Ishikawa (cell line): ENCODE measurements at regions not wholly inside any gene's neighbourhood (a gene's known extent, or its start where the extent isn't known, plus 50 kb on each side); places are given as distances from the start of the nearest gene placed in this dataset.

Experiments used
- CEBPB ChIP-seq: IDR thresholded peaks from 2 replicates; pipeline ENCODE4 v1.6.1; 2012
- CREB1 ChIP-seq: IDR thresholded peaks from 2 replicates; pipeline ENCODE4 v1.6.1; 2012; ENCODE audit warnings: low read depth
- EGR1 ChIP-seq: IDR thresholded peaks from 2 replicates; pipeline ENCODE4 v1.6.1; 2012
- EP300 ChIP-seq: IDR thresholded peaks from 2 replicates; pipeline ENCODE4 v1.6.1; 2012; ENCODE audit warnings: borderline replicate concordance
- FOXM1 ChIP-seq: IDR thresholded peaks from 2 replicates; pipeline ENCODE4 v1.6.1; 2012; ENCODE audit warnings: low read depth, borderline replicate concordance
- MAX ChIP-seq: IDR thresholded peaks from 2 replicates; pipeline ENCODE4 v1.6.1; 2012
- NFIC ChIP-seq: IDR thresholded peaks from 2 replicates; pipeline ENCODE4 v1.6.1; 2012
- RAD21 ChIP-seq: IDR thresholded peaks from 2 replicates; pipeline ENCODE4 v1.6.1; 2012; ENCODE audit warnings: low read depth
- REST ChIP-seq: IDR thresholded peaks from 2 replicates; pipeline ENCODE4 v1.6.1; 2012; ENCODE audit warnings: low read depth, mild to moderate bottlenecking
- TAF1 ChIP-seq: IDR thresholded peaks from 2 replicates; pipeline ENCODE4 v1.6.1; 2012; ENCODE audit warnings: low read depth, mild to moderate bottlenecking
- TCF12 ChIP-seq: IDR thresholded peaks from 2 replicates; pipeline ENCODE4 v1.6.1; 2012; ENCODE audit warnings: low read depth
- TEAD4 ChIP-seq: IDR thresholded peaks from 2 replicates; pipeline ENCODE4 v1.6.1; 2012
- USF1 ChIP-seq: IDR thresholded peaks from 2 replicates; pipeline ENCODE4 v1.6.1; 2012
- YY1 ChIP-seq: IDR thresholded peaks from 2 replicates; pipeline ENCODE4 v1.6.1; 2012; ENCODE audit warnings: low read depth
- ZBTB7A ChIP-seq: IDR thresholded peaks from 2 replicates; pipeline ENCODE4 v1.6.1; 2012; ENCODE audit warnings: low read depth

- TF ChIP-seq USF1: no peak
- TF ChIP-seq MAX: no peak
- no peak for TF ChIP-seq TEAD4
- no peak for TF ChIP-seq CEBPB
- TF ChIP-seq FOXM1: no peak
- TF ChIP-seq YY1: no peak
- no peak for TF ChIP-seq RAD21
Observed at GRCh38 chr6:154613137-154613676, 102.7 kb upstream of the CNKSR3 start.

GRCh38 chr6:154614101-154614500 lies 103.6 kb upstream of the CNKSR3 start:
- TF ChIP-seq NFIC (no peak), CREB1 (no peak), EGR1 (no peak), REST (no peak), TEAD4 (no peak), TAF1 (no peak), RAD21 (no peak), USF1 (no peak), YY1 (no peak), ZBTB7A (no peak)

GRCh38 chr6:154614641-154615040 lies 104.2 kb upstream of the CNKSR3 start:
- no peak for TF ChIP-seq CEBPB

- TF ChIP-seq EP300 (no peak), TCF12 (no peak), USF1 (no peak), REST (no peak), CEBPB (no peak), TEAD4 (no peak), YY1 (no peak), MAX (no peak), RAD21 (peak; percentile 35; the same call in 1 of the 2 replicates), EGR1 (no peak), TAF1 (no peak), ZBTB7A (no peak), FOXM1 (no peak), CREB1 (no peak), NFIC (peak; percentile 73)
Observed at GRCh38 chr6:154615483-154616025, 105.1 kb upstream of the CNKSR3 start.

- TF ChIP-seq EGR1: no peak
- no peak for TF ChIP-seq TAF1
- TF ChIP-seq TEAD4: no peak
- no peak for TF ChIP-seq USF1
- TF ChIP-seq ZBTB7A: no peak
- no peak for TF ChIP-seq TCF12
Observed at GRCh38 chr6:154617175-154617574, 106.7 kb upstream of the CNKSR3 start.

- TF ChIP-seq USF1 (no peak), RAD21 (no peak), EGR1 (no peak)
Observed at GRCh38 chr6:154619146-154619545, 108.7 kb upstream of the CNKSR3 start.
